ENCODE measurements at regions not wholly inside any gene's neighbourhood (a gene's known extent, or its start where the extent isn't known, plus 50 kb on each side); places are given as distances from the start of the nearest gene placed in this dataset.

DNA sequence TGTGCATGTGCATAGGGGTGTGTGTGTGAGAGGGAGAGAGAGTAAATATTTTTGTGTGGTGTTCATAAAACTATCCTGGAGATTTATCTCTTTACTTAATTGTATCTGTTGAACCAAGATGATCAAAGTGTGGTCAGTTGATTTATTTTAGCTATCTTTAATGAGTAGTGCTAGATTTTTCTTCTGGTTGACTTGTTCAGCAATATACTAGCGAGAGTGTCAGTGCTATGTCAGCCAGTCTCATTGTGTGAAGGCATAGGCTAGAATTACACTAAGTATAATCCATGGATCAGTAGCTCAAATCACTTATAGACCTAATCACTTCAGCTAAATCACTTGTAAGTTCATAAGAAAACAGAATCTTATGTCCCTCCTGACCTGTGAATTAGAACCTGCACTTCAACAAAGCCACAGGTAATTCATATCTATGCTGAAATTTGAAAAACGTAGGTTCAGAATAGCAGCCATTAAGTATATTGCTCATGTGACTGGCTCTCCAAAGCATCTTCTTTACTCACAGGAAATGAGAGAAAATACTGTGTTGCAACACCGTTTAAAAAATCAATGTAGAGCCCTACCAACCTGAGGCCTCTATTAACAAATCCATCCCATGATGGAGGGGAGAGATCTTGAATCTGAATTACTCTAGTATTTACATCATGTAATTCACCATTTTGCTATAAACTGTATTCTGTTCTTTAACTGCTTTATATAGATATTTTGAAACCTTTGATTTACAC, 203.1 kb upstream of the ACTBL2 start:
- no peak for TF ChIP-seq POLR2A (IDR thresholded peaks at IDR 0.05)
- no peak for TF ChIP-seq POLR2AphosphoS5 (IDR thresholded peaks at IDR 0.05)
